ENCODE measurements at regions not wholly inside any gene's neighbourhood (a gene's known extent, or its start where the extent isn't known, plus 50 kb on each side); places are given as distances from the start of the nearest gene placed in this dataset.

- Histone ChIP-seq H3K4me1 (ENCODE audit: control insufficient read depth, extremely low read depth, insufficient read depth, low read length) (no peaks in the 10 kb centered on the region), H4K20me1 (ENCODE audit: control insufficient read depth, extremely low read depth, insufficient read depth, low read length) (no peaks in the 10 kb centered on the region), H3K27ac (ENCODE audit: insufficient read depth, low read length) (no peak overlapping the region), H3K9ac (ENCODE audit: insufficient read depth, low read length) (no peak overlapping the region), H3K27me3 (ENCODE audit: control insufficient read depth, insufficient read depth, low read length) (no peaks in the 10 kb centered on the region), H2AFZ (ENCODE audit: low read length) (no peak overlapping the region), H3K4me2 (ENCODE audit: extremely low read depth, insufficient read depth, low read length) (no peak overlapping the region), H3K9me3 (ENCODE audit: control insufficient read depth, insufficient read depth, low read depth, low read length) (no peaks in the 10 kb centered on the region), H3K79me2 (ENCODE audit: control insufficient read depth, insufficient read depth, low read length) (no peaks in the 10 kb centered on the region), H3K36me3 (ENCODE audit: control insufficient read depth, insufficient read depth, low read length) (no peaks in the 10 kb centered on the region), H3K4me3 (replicated peaks in 1 of 4; ENCODE audit: control extremely low read depth in 1 of 4, insufficient read depth in 1 of 4, low read depth in 3 of 4, low read length in 4 of 4) (no peak overlapping the region)
- no peak for TF ChIP-seq EZH2 (IDR thresholded peaks at IDR 0.05; ENCODE audit: low read length, missing control alignments)
- no peak for TF ChIP-seq CTCF (conservative IDR thresholded peaks at IDR 0.05 in 1 of 2, IDR thresholded peaks at IDR 0.05 in 1 of 2; ENCODE audit: low read depth in 1 of 2, low read length in 2 of 2)
- no peak for DNase-seq (ENCODE audit: low read depth in 2 of 2)
These were observed 559.9 kb downstream of the KCTD12 start for GRCh38 chr13:76326343-76326742.

GRCh38 chr13:76319921-76320320 lies 566.3 kb downstream of the KCTD12 start:
- Histone ChIP-seq H3K4me3 (replicated peaks in 1 of 4; ENCODE audit: control extremely low read depth in 1 of 4, insufficient read depth in 1 of 4, low read depth in 3 of 4, low read length in 4 of 4) (no peak overlapping the region), H3K27ac (ENCODE audit: insufficient read depth, low read length) (no peak overlapping the region), H3K27me3 (ENCODE audit: control insufficient read depth, insufficient read depth, low read length) (no peaks in the 10 kb centered on the region), H3K79me2 (ENCODE audit: control insufficient read depth, insufficient read depth, low read length) (no peaks in the 10 kb centered on the region), H3K4me1 (ENCODE audit: control insufficient read depth, extremely low read depth, insufficient read depth, low read length) (no peaks in the 10 kb centered on the region), H3K9me3 (ENCODE audit: control insufficient read depth, insufficient read depth, low read depth, low read length) (no peaks in the 10 kb centered on the region), H2AFZ (ENCODE audit: low read length) (no peak overlapping the region), H3K4me2 (ENCODE audit: extremely low read depth, insufficient read depth, low read length) (no peak overlapping the region), H3K9ac (ENCODE audit: insufficient read depth, low read length) (no peak overlapping the region), H4K20me1 (ENCODE audit: control insufficient read depth, extremely low read depth, insufficient read depth, low read length) (no peaks in the 10 kb centered on the region), H3K36me3 (ENCODE audit: control insufficient read depth, insufficient read depth, low read length) (no peaks in the 10 kb centered on the region)
- TF ChIP-seq CTCF (conservative IDR thresholded peaks at IDR 0.05 in 1 of 2, IDR thresholded peaks at IDR 0.05 in 1 of 2; ENCODE audit: low read depth in 1 of 2, low read length in 2 of 2) (no peak), EZH2 (IDR thresholded peaks at IDR 0.05; ENCODE audit: low read length, missing control alignments) (no peak)
- no peak for DNase-seq (ENCODE audit: low read depth in 2 of 2)

DNA sequence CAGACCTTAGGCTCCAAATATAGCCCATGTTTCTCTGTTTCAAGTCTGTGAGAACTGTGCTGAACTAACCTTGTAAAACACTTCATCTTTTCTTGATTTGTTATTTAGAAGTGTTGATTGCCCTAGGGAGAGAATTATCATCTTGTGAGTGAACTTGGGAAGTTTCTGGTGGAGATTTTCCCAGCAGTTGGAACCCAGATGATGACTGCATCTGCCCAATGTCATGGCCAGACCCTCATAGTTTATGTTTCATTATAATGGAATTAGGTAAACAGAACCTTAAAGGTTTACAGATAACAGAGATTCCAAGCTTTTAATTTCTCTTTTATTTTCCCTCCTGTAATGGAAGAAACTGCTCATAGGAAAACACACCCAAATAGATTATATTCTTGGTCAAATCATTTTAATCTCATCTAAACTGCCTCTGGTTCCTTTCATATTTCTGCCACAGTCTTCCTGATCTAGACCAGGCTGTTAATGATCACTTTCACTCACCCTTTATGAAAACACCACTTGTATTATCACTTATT lies 569.1 kb downstream of the KCTD12 start:
- TF ChIP-seq CTCF (conservative IDR thresholded peaks at IDR 0.05 in 1 of 2, IDR thresholded peaks at IDR 0.05 in 1 of 2; ENCODE audit: low read depth in 1 of 2, low read length in 2 of 2) = no peak
- no peak for TF ChIP-seq EZH2 (IDR thresholded peaks at IDR 0.05; ENCODE audit: low read length, missing control alignments)
- DNase-seq (ENCODE audit: low read depth in 2 of 2) = no peak
- Histone ChIP-seq H3K36me3 (ENCODE audit: control insufficient read depth, insufficient read depth, low read length) (no peaks in the 10 kb centered on the region), H2AFZ (ENCODE audit: low read length) (no peak overlapping the region), H3K4me1 (ENCODE audit: control insufficient read depth, extremely low read depth, insufficient read depth, low read length) (no peaks in the 10 kb centered on the region), H3K4me2 (ENCODE audit: extremely low read depth, insufficient read depth, low read length) (no peak overlapping the region), H3K27ac (ENCODE audit: insufficient read depth, low read length) (no peak overlapping the region), H3K4me3 (replicated peaks in 1 of 4; ENCODE audit: control extremely low read depth in 1 of 4, insufficient read depth in 1 of 4, low read depth in 3 of 4, low read length in 4 of 4) (no peak overlapping the region), H4K20me1 (ENCODE audit: control insufficient read depth, extremely low read depth, insufficient read depth, low read length) (no peaks in the 10 kb centered on the region), H3K79me2 (ENCODE audit: control insufficient read depth, insufficient read depth, low read length) (no peaks in the 10 kb centered on the region), H3K27me3 (ENCODE audit: control insufficient read depth, insufficient read depth, low read length) (no peaks in the 10 kb centered on the region), H3K9me3 (ENCODE audit: control insufficient read depth, insufficient read depth, low read depth, low read length) (no peaks in the 10 kb centered on the region), H3K9ac (ENCODE audit: insufficient read depth, low read length) (no peak overlapping the region)

Measured in fibroblast of lung (primary cell).